GM18505 (cell line): ENCODE measurements at regions not wholly inside any gene's neighbourhood (a gene's known extent, or its start where the extent isn't known, plus 50 kb on each side); places are given as distances from the start of the nearest gene placed in this dataset.

ENCODE experiments used
- ATAC-seq: cut with Tn5 transposase; IDR thresholded peaks from one replicate; pipeline ENCODE4 v1.9.1; 2021; ENCODE audit not compliant: unreplicated experiment
- POLR2A ChIP-seq: IDR thresholded peaks from 4 replicates; pipeline ENCODE4 v1.6.1; 2011; ENCODE audit warnings: borderline replicate concordance; ENCODE audit not compliant: insufficient read depth, insufficient read length; ENCODE audit errors: extremely low read depth

- TF ChIP-seq POLR2A: no peak
- no peak for ATAC-seq
Measured at GRCh38 chrX:42465821-42466220, 312.1 kb downstream of the PPP1R2C start.

DNA sequence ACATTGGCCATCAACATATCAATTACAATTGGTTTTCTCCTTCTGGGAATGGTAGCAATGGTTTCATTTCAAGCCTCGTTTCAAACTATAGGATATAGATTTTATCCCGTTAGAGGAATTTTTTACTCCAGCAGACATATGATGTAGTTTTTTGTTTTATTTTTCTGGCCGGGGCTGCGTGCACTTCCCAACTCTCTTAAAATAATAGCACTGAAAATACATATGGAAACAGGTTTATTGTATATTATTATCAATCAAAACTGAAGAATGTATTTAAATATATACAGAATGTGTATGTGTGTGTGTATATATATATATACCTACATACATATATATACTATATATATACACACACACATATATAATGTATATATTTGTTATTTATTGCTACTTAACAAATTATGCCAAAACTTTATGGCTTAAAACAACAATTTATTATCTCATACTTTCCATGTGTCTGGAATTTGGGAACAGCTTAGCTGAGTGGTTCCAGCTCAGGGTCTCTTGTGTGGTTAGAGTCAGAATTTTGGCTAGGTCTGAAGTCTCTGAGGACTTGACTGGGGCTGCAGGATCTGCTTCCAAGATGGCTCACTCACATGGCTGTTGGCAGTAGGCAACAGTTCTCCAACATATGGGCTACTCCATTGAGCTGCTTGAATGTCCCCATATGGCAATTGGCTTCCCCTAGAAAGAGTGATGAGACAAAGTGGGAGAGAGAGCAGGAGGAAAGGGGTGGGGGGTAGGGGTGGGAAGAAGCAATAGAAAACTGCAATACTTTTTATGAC lies 314.1 kb downstream of the PPP1R2C start:
- ATAC-seq: no peak
- no peak for TF ChIP-seq POLR2A

DNA sequence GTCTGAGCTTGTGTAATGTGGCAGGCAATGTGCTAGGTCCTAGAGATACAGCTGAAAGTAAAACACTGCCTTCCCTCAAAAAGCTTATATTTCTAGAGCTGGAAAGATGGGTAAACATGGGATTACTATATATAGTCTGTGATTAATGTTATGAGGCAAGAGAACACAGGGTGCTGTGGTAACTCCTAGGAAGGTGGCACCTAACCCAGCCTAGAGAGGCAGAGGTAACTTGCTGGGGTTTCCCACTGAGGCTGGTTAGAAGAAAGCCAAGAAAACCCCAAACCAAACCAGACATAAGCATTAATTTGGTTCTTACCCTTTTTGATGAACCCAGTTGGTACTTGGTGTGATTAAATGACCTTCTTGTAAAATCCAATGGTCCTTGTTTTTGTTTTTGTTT lies 315.0 kb downstream of the PPP1R2C start:
- ATAC-seq: no peak
- TF ChIP-seq POLR2A: no peak

DNA sequence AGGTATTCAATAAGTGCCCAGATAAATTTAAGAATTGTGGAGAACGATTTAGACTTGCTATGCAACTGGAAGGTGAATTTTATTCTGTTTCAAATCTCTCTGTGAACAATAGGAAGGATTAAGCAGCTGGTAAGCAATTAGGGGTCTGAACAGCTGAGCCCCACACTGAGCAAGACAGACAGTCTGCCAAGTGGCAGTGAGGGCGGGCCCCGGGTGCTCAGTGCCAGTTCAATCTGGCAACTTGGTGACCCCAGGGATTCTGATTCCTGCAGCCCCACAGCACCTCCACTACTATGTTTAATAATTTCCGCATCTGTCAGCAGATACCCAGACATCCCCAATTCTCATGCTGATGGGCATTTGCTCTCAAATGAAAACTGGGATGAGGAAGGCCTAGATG lies 317.3 kb downstream of the PPP1R2C start:
- ATAC-seq: no peak
- TF ChIP-seq POLR2A: no peak

GRCh38 chrX:42459735-42460134 lies 318.2 kb downstream of the PPP1R2C start:
- no peak for TF ChIP-seq POLR2A
- ATAC-seq: no peak

- no peak for ATAC-seq
- TF ChIP-seq POLR2A: no peak
Measured at GRCh38 chrX:42456176-42456700, 321.7 kb downstream of the PPP1R2C start.

GRCh38 chrX:42450228-42450627 lies 327.7 kb downstream of the PPP1R2C start:
- no peak for ATAC-seq
- TF ChIP-seq POLR2A: no peak

GRCh38 chrX:42443267-42443666 lies 334.7 kb downstream of the PPP1R2C start:
- no peak for ATAC-seq
- TF ChIP-seq POLR2A: no peak

GRCh38 chrX:42442745-42443144 lies 335.2 kb downstream of the PPP1R2C start:
- no peak for TF ChIP-seq POLR2A

DNA sequence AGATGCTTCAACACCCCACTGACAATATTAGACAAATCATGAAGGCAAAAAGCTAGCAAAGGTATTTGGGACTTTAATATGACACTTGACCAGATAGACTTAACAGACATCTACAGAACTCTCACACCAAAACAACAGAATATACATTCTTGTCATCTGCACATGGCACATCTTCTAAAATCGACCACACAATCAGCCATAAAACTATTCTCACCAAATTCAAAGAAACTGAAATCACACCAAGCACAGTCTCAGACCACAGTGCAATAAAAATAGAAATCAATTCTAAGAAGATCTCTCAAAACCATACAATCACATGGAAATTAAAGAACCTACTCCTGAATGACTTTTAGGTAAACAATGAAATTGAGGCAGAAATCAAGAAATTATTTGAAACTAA lies 340.8 kb downstream of the PPP1R2C start:
- TF ChIP-seq POLR2A: no peak
- ATAC-seq: no peak

More at GRCh38 chrX:42442745-42443144, 335.2 kb downstream of the PPP1R2C start:
- no peak for ATAC-seq

GRCh38 chrX:42434458-42435166 lies 343.4 kb downstream of the PPP1R2C start:
- ATAC-seq: no peak
- no peak for TF ChIP-seq POLR2A

DNA sequence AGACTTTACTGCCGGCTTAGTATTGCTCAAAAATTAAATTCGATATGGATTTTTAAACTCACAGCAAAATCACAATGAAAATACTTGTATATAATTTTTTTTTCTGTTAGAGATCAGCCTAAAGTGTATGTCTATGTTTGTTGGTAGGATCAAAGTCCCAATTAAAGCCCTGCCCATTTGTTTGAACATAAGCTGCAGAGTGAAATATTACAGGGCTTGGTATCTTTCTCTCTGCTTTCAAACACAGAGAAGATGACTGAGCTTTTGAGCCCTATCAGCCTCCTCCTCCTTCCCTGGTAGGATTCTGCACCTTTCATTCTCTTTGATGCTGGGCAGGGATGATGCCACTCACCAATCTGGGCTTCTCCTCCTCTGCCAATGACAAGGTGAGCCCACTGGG lies 345.4 kb downstream of the PPP1R2C start:
- ATAC-seq: no peak
- TF ChIP-seq POLR2A: no peak

- ATAC-seq: no peak
- no peak for TF ChIP-seq POLR2A
Measured at GRCh38 chrX:42422961-42423360, 355.0 kb downstream of the PPP1R2C start.

GRCh38 chrX:42420426-42420825 lies 357.5 kb downstream of the PPP1R2C start:
- no peak for TF ChIP-seq POLR2A
- ATAC-seq: no peak
